GM19025 (cell line): ENCODE measurements at regions not wholly inside any gene's neighbourhood (a gene's known extent, or its start where the extent isn't known, plus 50 kb on each side); places are given as distances from the start of the nearest gene placed in this dataset.
"Not testable (repeated sequence)": the region's sequence is repeated elsewhere in the genome, so short reads cannot be mapped to it uniquely, and the experiment has no call there.

Experiments
- ATAC-seq: cut with Tn5 transposase; IDR thresholded peaks from one replicate; pipeline ENCODE4 v1.9.1; 2021; ENCODE audit warnings: mild to moderate bottlenecking, low read depth, moderate library complexity; ENCODE audit not compliant: unreplicated experiment

DNA sequence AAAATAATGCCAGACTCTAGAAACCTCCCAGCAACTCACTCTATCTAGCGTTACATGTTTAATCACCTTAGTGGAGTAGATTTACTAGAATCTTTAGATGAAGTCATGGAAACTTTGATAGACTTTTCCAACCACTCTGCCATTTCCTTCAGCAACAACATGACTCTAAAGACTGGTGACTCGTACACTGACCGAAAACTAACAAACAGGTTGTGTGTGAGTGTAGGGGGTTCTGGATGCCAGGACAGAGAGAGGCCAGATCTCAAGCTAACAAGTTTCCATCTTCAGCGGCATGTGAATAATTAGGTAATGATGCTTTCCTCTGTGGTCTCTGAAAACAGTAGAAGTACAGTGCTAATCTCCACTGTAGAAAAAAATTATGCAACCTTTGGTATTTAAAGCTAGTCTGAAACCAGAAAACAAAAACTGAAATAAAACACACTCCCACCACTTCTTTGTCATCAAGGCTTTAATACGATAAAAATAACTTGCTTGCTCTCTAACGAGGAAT is 286.4 kb downstream of the PRDM5 start:
- no peak for ATAC-seq

GRCh38 chr4:120633810-120634209 is 288.7 kb downstream of the PRDM5 start:
- no peak for ATAC-seq

GRCh38 chr4:120630427-120630826 is 292.1 kb downstream of the PRDM5 start:
- no peak for ATAC-seq

GRCh38 chr4:120629546-120630108 is 292.9 kb downstream of the PRDM5 start:
- ATAC-seq, result no peak

GRCh38 chr4:120622601-120623000 is 299.9 kb downstream of the PRDM5 start:
- no peak for ATAC-seq

DNA sequence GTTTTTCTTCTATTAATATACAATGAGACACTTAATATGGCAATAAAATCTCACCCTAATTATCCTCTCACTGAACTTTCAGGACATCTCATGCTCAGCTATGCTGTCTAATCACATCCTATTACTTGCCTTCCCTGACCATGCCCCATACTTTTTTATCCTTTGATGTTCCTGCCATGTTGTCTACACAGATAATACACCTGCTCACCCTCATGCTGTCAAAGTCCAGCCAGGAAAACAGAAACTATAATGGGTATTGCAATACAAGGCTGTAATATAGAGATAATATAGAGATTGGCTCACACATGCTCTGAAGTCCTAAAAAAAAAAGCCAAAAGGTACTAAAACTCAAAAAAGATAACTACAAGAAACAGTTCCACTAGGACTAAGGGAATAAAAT is 305.4 kb downstream of the PRDM5 start:
- ATAC-seq, result no peak

DNA sequence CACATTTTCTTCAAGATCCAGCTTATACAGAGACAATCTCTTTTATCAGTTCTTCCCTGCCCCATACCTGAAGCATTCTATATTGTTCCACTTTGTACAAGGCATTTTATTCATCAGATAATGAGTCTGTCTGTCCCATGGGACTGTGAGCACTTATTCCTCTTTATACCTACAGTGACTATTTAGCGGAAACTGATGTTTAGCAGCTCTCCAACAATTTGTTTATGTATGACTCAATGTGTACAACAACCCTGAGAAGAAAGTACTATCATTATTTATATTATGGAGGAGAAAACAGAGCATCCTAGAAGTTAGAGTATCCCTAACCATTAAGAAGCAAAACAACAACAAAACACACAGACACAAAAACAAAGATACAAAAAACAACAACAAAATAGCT is 306.5 kb downstream of the PRDM5 start:
- ATAC-seq, result no peak

DNA sequence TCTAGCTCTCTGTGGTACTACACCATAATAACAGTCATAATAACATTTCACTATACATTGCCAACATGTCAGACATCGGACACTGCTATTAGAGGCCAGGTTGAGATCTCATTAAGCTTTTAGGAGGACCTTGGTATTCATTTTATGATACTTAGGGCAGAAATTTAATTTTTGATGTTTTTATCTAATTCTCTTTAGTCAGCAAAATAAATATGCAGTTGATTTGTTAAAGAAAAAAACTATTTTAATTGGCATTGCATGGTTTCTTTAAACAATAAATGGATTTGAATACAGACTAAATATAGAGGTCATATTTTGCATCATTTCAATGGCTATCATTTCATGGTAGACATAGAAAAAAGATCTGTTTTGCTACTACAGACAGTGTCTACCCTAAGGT is 308.7 kb downstream of the PRDM5 start:
- no peak for ATAC-seq

GRCh38 chr4:120611092-120611491 is 311.4 kb downstream of the PRDM5 start:
- ATAC-seq, result no peak

DNA sequence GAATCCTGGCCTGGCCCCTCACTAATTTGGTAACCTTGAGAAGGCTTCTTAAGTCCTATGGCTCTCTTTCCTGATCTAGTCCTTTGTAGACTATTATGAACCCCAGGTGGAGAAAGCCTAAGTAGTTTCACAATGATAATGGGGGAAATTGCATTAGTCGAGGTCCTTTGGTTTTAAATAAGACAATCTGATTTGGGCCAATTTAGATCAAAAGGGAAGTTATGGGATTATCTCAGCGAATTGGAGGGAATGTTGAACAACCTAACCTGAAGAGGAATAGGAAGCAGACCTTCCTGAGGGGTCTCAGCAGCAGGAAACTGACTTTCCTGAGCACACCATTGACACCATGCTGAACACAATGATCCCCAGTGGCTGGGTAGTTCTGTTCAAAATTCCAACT is 331.5 kb downstream of the PRDM5 start:
- no peak for ATAC-seq

GRCh38 chr4:120589787-120590186 is 332.7 kb downstream of the PRDM5 start:
- no peak for ATAC-seq

- ATAC-seq, result no peak
Observed at GRCh38 chr4:120568731-120569130, 353.8 kb downstream of the PRDM5 start.

DNA sequence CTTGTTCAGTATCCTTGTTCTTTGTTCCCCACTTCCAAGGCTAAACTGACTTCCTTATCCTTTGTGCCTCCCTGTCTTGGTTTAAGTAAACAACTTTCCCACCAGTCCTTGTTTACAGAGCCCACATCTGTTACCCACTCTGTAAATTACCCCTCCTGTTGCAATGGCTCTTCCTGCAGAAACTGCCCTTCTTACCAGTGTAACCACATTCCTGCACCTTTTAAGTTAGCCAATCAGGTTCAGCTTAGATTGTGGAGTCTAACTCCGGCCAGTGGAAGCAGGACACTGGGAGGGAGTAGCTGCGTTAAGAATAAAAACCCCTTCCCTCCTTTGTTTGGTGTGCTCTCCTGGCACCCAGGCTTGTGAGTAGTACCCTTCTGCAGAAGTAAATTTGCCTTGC is 360.9 kb downstream of the PRDM5 start:
- no peak for ATAC-seq

GRCh38 chr4:120557372-120557771 is 365.2 kb downstream of the PRDM5 start:
- ATAC-seq, result no peak

DNA sequence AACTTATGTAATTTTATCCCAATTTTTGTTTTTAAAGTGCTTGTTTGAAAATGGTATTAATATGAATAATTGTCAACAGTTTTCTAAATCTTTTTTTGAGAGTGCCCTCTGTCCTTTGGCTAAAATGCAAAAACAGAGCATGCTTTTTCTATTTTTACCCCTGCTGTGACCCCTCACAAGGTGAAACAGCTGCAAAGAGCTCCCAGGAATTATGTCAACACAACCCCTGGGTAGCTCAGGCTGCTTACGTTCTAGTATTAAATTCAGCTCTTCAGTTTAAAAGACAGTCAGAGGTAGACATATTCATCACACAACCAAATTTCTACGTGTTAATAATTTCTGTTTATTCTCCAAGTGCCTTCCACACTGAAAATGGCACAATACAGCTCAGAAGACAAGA is 367.5 kb downstream of the PRDM5 start:
- no peak for ATAC-seq

DNA sequence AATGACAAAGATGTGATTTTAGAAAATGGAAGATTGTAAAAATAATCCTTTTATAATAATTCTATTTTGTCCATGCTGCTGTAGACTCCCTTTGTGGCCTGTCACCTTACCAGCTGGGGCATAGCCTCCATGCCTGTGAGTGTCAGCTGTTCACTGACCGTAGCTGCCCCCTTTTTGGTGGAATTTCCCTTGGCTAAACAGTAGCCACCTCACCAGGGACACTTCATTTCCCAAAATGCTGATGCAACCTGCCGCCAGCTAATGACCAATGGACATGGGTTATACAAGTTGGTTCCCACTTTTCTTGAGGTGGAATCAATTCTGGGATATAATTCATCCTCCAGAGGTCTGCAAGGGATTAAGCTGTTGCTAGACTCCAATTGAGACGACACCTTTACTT is 368.4 kb downstream of the PRDM5 start:
- no peak for ATAC-seq

DNA sequence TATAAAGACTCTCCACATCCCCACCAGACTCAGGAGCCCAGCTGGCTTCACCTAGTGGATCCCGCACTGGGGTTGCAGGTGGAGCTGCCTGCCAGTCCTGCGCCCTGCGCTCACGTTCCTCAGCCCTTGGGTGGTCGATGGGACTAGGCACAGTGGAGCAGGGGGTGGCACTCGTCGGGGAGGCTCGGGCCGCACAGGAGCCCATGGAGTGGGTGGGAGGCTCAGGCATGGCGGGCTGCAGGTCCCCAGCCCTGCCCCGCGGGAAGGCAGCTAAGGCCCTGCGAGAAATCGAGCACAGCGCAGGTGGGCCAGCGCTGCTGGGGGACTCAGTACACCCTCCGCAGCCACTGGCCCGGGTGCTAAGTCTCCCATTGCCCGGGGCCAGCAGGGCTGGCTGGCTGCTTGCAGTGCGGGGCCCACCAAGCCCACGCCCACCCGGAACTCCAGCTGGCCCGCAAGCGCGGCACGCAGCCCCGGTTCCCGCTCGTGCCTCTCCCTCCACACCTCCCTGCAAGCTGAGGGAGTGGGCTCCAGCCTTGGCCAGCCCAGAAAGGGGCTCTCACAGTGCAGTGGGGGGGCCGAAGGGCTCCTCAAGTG is 371.8 kb downstream of the PRDM5 start:
- ATAC-seq, result not testable (repeated sequence)

DNA sequence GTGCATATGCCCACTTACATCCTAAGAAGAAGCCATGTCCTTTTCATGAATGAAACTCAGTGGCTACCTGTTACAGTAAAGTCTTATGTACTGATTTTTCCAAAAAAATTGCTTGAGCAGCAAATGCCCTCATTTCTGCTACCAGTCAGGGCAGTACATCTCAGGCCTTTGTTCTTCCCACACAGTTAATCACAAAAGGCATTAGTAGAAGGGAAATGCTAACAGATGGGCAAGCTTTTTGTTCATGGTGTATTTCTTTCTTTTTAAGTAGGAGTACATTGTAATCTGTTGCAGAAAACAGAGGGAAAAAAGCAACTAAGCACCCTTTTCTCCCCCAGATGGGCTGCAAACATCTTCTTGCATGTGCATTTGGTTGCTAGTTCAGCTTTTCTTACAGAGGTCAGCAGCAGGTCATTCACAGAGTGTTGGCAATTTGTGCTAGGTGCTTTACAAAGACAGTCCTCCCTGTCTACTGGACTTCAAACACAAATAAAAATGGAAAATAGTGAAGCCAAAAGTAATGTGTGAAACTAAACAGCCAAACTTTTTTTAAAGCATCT is 373.4 kb downstream of the PRDM5 start:
- ATAC-seq, result no peak

GRCh38 chr4:120545391-120545790 is 377.1 kb downstream of the PRDM5 start:
- no peak for ATAC-seq

DNA sequence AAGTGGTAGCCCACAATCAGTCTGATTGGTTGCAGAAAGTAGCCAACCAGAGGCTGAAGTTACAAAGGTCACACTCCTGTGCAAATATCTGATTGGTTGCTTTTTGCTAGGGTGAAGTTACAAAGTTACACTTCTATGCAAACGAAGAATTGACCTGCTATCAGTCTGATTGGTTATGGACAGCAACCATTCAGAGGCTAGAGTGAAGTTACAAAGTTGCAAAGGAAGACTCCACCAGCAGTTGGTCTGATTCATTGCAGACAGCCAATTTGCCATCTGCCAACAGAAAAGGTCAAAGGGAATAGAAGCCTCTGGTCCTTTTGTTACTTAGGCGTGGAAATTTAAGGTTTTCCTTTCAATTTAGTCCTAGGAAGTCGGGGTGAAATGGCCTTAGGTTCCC is 377.7 kb downstream of the PRDM5 start:
- ATAC-seq, result no peak

DNA sequence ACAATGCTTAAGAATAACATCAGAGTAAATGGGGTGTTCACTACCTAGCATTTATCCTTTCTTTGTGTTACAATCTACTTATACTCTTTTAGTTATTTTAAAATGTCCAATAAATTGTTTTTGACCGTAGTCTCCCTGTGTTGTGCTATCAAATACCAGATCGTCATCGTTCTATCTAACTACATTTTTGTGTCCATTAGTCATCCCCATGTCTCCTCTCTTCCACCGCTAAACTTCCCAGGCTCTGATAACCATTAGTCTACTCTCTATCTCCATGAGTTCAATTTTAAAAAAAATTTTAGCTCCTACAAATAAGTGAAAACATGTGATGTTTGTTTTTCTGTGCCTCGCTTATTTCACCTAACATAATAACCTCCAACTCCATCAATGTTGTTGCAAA is 381.9 kb downstream of the PRDM5 start:
- ATAC-seq, result no peak

- ATAC-seq, result no peak
Observed at GRCh38 chr4:120536884-120537283, 385.6 kb downstream of the PRDM5 start.
